Rectal smooth muscle tissue (tissue), 1 donor: ENCODE measurements at regions not wholly inside any gene's neighbourhood (a gene's known extent, or its start where the extent isn't known, plus 50 kb on each side); places are given as distances from the start of the nearest gene placed in this dataset.
"Not testable (repeated sequence)": the region's sequence is repeated elsewhere in the genome, so short reads cannot be mapped to it uniquely, and the experiment has no call there.

ENCODE experiments used
- H3K27ac ChIP-seq: one replicate; pipeline ENCODE4 v1.7.0; 2013; ENCODE audit warnings: low read depth, low read length, inconsistent platforms
- H3K27me3 ChIP-seq: one replicate; pipeline ENCODE4 v1.7.0; 2013; ENCODE audit warnings: low read length; ENCODE audit not compliant: control insufficient read depth, insufficient read depth
- H3K36me3 ChIP-seq: one replicate; pipeline ENCODE4 v1.7.0; 2013; ENCODE audit warnings: low read length; ENCODE audit not compliant: control insufficient read depth, insufficient read depth
- H3K4me1 ChIP-seq: one replicate; pipeline ENCODE4 v1.7.0; 2013; ENCODE audit warnings: low read length; ENCODE audit not compliant: control insufficient read depth, insufficient read depth
- H3K4me3 ChIP-seq: one replicate; pipeline ENCODE4 v1.7.0; 2013; ENCODE audit warnings: low read length
- H3K9ac ChIP-seq: one replicate; pipeline ENCODE4 v1.7.0; 2013; ENCODE audit warnings: low read length

DNA sequence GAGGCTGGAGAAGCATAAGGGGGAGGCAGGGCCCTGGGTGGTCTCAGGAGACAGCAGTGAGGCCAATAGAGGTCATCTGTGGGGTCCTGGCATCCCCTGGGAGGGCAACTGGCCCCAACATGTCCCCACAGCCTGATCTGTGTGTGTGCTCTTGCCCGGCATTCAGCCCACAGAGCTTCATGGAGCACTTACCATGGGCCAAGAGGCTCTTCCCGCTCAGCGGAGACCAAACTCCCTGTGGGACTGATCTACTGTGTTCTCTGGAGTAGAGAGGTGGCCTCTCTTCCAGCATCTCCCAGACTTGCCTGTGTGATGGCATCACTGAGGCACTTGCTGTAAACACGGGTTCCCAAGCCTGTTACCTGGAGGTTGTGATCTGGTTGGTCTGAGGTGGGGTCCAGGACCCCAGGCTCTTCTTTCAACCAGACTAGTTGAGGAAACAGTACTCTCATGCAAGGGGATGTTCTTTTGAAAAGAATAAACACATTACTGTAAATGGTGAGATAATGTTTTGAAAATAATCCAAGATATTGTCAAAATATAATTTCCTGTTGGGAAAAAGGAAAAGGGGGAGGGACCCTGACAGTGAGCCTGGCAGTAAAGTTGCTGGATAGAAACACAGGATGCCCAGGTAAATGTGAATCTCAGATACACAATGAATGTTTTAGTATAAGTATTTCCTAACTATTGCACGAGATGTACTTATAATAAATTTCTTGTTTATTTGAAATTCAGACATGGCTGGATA, 67.6 kb downstream of the SOWAHC start:
- H3K36me3 ChIP-seq: no peaks in the 10 kb centered on the region
- H3K9ac ChIP-seq: no peak overlapping the region
- H3K4me1 ChIP-seq: peaks cover 22% of the 10 kb centered on the region
- H3K27ac ChIP-seq: no peak overlapping the region
- H3K4me3 ChIP-seq: no peak overlapping the region
- no peaks in the 10 kb centered on the region for H3K27me3 ChIP-seq

DNA sequence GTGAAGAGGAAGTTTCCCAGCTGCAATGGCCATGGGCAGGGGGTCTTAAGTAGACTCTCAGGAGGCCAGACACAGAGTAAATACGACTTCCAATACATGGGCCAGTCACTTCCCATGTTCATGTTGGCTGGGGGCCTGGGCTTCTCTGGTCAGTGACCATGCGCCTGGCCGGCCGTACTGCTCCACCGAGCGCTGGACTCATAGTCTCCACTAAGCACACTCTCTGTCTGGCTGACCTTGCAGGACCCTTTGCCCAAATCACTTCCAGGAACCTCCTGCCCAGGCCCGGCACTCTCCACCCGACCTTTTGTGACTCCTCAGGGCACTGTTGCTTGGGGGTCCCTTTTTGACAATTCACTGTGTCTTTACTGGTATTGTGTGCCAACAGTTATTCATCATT, 69.3 kb downstream of the SOWAHC start:
- Histone ChIP-seq H3K4me1 (peaks cover 21% of the 10 kb centered on the region), H3K9ac (no peak overlapping the region), H3K4me3 (no peak overlapping the region), H3K36me3 (no peaks in the 10 kb centered on the region), H3K27me3 (no peaks in the 10 kb centered on the region), H3K27ac (no peak overlapping the region)

DNA sequence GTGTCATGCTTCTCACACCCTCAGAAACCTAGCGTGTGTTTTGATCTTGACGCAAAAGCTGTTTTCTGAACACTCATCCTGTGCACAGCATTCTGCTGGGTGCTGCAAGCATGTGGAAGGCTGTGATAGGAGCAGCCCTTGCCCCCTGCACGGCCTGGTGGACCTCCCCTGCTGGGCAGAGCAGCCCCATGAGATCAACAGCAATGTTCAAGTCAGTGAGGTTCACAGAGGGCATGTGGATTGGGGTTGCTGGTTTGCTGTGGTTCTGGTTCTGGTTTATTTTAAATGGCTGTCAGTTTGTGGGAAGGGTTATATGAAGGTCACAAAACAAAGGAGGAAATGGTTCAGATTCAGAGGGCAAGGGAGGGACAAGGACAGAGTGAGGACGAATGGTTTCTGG, 71.3 kb downstream of the SOWAHC start:
- Histone ChIP-seq H3K27ac (peak overlapping the region; percentile 79), H3K4me3 (no peak overlapping the region), H3K9ac (no peak overlapping the region), H3K36me3 (no peaks in the 10 kb centered on the region), H3K27me3 (no peaks in the 10 kb centered on the region), H3K4me1 (peaks cover 32% of the 10 kb centered on the region)

DNA sequence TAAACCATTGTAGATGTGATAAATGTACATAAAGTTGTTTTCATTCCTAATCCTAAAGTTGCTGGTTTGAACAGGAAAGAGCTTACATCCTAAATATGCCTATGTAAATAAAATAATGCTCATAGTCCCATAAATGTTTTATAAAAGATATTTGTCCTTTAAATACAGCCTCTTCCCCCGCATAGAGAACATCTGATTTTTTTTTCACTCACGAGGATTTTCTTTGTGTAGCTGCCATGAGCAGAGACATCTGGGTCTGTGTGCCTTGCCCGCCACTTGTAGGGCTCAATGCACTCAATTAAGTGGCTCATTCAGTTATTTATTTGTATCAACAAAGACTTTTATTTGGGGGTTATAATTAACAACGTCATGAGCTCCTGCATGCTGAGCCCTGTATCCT, 72.8 kb downstream of the SOWAHC start:
- Histone ChIP-seq H3K4me1 (peaks cover 41% of the 10 kb centered on the region), H3K4me3 (no peak overlapping the region), H3K9ac (no peak overlapping the region), H3K27ac (peak overlapping the region; percentile 79), H3K27me3 (no peaks in the 10 kb centered on the region), H3K36me3 (no peaks in the 10 kb centered on the region)

DNA sequence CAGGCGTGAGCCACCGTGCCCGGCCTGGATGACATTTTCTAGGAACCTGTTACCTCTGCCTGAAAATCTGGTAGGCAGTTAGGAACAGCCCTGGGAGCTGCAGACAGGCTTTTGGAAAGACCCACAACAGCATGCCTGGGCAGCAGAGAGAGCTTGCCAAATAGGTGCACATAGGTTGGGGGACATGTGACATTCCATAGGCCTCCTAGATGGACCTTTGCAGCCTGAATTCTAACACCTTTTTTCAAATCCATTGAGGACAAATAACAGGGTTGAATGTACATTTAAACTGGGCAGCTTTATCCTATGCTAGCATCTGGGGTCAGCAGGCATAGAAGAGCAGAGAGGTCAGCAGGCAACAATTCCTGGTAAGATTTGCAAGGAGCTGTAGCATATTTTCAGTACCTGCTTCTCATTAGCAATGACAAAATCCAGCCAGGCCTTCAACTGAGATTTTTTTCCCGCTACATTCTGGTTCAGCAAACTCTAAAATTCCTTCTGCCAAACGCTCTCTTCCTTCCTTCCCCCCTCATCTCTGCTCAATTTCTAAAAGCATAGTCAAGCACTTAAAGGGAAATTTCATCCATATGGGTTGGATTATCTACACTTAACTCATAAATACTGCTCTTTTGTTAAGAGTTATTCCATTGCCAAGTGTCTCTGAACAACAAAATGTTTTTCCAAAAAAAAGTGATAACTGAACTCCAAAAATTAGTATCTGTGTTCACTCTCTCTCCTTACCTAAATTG, 75.2 kb downstream of the SOWAHC start:
- H3K36me3 ChIP-seq: no peaks in the 10 kb centered on the region
- H3K9ac ChIP-seq: no peak overlapping the region
- H3K4me1 ChIP-seq: peaks cover 57% of the 10 kb centered on the region
- no peak overlapping the region for H3K4me3 ChIP-seq
- no peaks in the 10 kb centered on the region for H3K27me3 ChIP-seq
- peak overlapping the region; percentile 90 for H3K27ac ChIP-seq

DNA sequence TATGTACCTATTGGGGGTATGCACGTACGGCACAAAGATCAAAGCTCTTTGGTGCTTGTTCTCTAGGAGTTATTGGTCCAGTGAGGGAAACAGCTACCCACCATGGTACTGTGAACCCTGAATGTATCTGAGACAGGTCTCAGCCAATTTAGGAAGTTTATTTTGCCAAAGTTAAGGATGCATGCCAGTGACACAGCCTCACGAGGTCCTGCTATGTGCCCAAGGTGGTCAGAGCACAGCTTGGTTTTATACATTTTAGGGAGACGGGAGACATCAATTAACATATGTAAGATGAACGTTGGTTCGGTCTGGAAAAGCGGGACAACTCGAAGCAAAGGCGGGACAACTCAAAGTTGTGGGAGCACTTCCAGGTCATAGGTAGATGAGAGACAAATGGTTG, 75.8 kb downstream of the SOWAHC start:
- H3K4me3 ChIP-seq: peak overlapping the region; percentile 3
- no peaks in the 10 kb centered on the region for H3K27me3 ChIP-seq
- H3K36me3 ChIP-seq: no peaks in the 10 kb centered on the region
- peaks cover 61% of the 10 kb centered on the region for H3K4me1 ChIP-seq
- no peak overlapping the region for H3K9ac ChIP-seq
- H3K27ac ChIP-seq: peak overlapping the region; percentile 90

DNA sequence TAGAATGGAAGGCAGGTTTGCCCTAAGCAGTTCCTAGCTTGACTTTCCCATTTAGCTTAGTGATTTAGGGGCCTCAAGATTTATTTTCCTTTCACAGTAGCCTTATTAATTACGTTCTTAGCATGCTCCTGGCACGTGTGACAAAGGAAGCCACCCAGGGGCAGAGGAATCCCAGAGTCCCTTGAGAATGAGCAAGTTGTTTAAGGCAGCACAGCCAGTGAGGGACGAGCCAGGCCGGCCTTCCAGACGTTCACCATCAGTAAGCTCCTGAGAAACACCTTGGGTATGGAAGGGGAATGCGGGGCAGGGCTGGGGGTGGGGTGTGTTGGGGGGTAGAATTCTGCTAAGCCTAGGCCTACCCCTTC, 76.3 kb downstream of the SOWAHC start:
- no peak overlapping the region for H3K4me3 ChIP-seq
- H3K27me3 ChIP-seq: no peaks in the 10 kb centered on the region
- H3K9ac ChIP-seq: no peak overlapping the region
- peaks cover 57% of the 10 kb centered on the region for H3K4me1 ChIP-seq
- no peaks in the 10 kb centered on the region for H3K36me3 ChIP-seq
- H3K27ac ChIP-seq: peak overlapping the region; percentile 90

DNA sequence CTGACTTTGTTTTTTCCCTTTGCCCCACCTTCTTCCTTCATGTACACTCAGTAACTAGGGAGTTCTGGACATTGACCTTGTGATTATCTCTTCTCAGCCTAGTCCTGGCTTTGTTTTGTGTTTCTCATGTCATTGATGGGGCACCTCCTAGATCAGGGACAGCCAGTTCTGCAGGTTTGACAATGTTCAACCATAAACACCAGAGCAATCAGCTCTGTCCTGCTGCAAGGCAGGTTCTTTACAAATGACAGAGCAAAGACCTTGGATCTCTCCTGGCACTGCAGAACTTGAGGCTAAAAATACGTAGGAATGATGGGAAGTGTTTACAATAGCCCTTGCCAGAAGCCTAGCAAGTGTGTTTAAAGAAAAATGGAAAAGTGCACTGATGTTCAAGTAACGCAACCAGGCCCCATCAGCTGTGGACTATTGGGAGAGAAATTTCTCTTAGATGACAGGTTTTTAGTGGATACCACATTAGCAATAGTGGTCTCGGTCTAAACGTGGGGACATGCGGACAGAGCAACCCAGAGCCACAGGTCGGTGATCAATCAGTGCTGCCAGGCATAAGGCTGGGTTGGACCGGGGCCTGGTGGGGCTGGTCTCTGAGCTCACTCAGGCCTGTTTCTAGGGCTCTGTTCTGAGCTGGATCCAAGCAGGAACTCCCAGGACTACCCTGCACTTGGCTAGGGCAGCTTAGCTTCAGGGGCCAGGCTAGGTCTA, 76.8 kb downstream of the SOWAHC start:
- Histone ChIP-seq H3K27ac (peak overlapping the region; percentile 90), H3K4me1 (peaks cover 52% of the 10 kb centered on the region), H3K36me3 (no peaks in the 10 kb centered on the region), H3K4me3 (peak overlapping the region; percentile 1), H3K9ac (peak overlapping the region; percentile 32), H3K27me3 (no peaks in the 10 kb centered on the region)

DNA sequence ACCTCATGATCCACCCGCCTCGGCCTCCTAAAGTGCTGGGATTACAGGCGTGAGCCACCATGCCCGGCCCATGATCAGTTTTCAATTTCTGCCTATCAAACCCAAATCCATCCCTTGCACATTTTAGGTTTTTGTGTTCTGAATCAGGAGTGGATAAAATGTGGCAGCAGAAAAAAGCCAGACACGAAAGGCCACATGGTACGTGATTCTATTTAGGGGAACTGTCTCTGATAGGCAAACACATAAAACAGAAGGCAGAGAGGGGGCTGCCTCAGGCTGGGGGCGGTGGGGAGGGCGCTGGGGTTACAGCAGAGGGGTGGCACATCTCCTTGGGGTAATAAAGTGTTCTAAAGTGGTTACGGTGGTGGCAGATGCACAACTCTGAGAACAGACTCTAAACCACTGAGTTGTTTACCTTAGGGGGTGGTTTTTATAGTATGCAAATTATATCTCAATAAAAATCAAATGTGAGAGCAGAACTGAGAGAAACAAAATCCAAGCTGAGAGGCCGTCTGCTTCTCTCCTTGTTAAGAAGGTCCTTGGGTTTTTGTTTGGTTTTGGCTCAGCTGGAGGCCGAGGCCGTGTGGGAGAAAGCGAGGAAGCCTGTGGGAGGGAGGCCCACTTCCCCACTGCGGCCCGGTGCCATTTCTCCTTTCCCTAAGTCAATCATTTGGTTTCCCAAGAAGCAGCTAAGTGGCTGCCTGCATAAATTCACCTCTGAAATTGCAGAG, 78.0 kb downstream of the SOWAHC start:
- H3K9ac ChIP-seq: no peak overlapping the region
- H3K27me3 ChIP-seq: no peaks in the 10 kb centered on the region
- no peaks in the 10 kb centered on the region for H3K36me3 ChIP-seq
- peak overlapping the region; percentile 90 for H3K27ac ChIP-seq
- H3K4me1 ChIP-seq: peaks cover 47% of the 10 kb centered on the region
- no peak overlapping the region for H3K4me3 ChIP-seq

DNA sequence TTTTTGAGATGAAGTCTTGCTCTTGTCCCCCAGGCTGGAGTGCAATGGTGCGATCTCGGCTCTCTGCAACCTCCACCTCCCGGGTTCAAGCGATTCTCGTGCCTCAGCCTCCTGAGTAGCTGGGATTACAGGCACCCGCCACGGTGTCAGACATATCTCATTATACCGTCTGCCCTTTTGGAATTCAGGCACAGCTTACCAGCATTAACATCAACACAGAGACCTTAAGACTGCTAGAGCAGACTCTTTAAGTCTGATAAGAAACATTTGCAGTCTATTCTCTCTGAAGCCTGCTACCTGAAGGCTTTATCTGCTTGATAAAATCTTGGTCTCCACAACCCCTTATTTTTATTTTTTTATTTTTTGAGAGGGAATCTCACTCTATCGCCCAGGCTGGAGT, 78.7 kb downstream of the SOWAHC start:
- H3K27me3 ChIP-seq, H3K36me3 ChIP-seq, H3K9ac ChIP-seq, H3K4me3 ChIP-seq: not testable (repeated sequence)
- H3K4me1 ChIP-seq: peaks cover 47% of the 10 kb centered on the region
- H3K27ac ChIP-seq: peak overlapping the region; percentile 90

DNA sequence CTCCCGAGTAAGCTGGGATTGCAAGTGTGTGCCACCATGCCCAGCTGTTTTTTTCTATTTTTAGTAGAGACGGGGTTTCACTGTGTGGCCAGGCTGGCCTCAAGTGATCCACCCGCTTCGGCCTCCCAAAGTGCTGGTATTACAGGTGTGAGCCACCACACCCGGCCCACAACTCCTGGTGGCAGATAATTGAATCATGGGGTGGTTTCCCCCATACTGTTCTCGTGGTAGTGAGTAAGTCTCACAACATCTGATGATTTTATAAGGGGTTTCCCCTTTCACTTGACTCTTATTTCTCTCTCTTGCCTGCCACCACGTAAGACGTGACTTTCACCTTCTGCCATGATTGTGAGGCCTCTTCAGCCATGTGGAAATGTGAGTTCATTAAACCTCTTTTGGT, 79.1 kb downstream of the SOWAHC start:
- not testable (repeated sequence) for H3K36me3 ChIP-seq, H3K27me3 ChIP-seq, H3K9ac ChIP-seq, H3K4me3 ChIP-seq
- peak overlapping the region; percentile 90 for H3K27ac ChIP-seq
- peaks cover 47% of the 10 kb centered on the region for H3K4me1 ChIP-seq

DNA sequence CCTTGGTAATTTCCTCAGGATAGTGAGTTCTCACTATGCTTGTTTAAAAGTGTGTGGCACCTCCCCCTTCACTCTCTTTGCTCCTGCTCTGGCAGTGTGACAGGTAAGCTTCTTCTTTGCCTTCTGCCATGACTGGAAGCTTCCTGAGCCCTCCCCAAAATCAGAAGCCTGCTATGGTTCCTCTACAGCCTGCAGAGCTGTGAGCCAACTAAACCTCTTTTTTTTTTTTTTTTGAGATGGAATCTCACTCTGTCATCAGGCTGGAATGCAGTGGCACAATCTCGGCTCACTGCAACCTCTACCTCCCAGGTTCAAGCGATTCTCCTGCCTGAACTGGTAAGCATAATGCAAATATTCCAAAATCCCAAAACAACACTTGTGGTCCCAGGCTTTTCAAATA, 80.0 kb downstream of the SOWAHC start:
- Histone ChIP-seq H3K36me3 (no peaks in the 10 kb centered on the region), H3K27me3 (no peaks in the 10 kb centered on the region), H3K9ac (no peak overlapping the region), H3K4me3 (no peak overlapping the region), H3K4me1 (peaks cover 46% of the 10 kb centered on the region), H3K27ac (peak overlapping the region; percentile 90)
